Astrocyte (in vitro differentiated cells and primary cell): ENCODE measurements at regions not wholly inside any gene's neighbourhood (a gene's known extent, or its start where the extent isn't known, plus 50 kb on each side); places are given as distances from the start of the nearest gene placed in this dataset.

Source experiments
- CTCF ChIP-seq: IDR thresholded peaks from 2 replicates; pipeline ENCODE4 v1.5.1; 2011; ENCODE audit warnings: low read depth, mild to moderate bottlenecking, inconsistent platforms, low read length, moderate library complexity; ENCODE audit not compliant: insufficient read depth
- EZH2 ChIP-seq: IDR thresholded peaks from 2 replicates; pipeline ENCODE4 v1.6.1; 2012; ENCODE audit warnings: mild to moderate bottlenecking, low read length, inconsistent platforms; ENCODE audit not compliant: insufficient read depth

GRCh38 chr11:96948066-96948465 lies 558.3 kb downstream of the JRKL start:
- TF ChIP-seq EZH2, result no peak
- TF ChIP-seq CTCF, result no peak
